ENCODE measurements at regions not wholly inside any gene's neighbourhood (a gene's known extent, or its start where the extent isn't known, plus 50 kb on each side); places are given as distances from the start of the nearest gene placed in this dataset.

DNA sequence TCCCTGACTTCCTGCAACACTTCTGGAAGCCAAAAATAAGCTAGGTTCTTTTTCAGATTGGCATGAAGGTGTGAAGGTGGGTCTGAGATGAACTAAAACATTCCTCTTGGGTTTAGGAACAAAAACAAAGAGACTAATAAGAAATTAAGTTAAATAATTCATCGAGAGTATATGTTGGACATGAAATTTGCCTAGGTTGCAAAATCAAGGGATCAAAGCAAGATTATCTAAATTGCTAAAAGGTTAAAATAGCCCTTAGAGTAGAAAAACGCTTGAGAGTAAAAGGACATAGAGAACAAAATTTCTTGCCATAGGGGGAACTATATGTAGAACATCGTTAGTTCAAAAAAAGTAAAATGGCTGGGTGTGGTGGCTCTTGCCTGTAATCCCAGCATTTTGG, 845.9 kb upstream of the NXPH2 start:
- TF ChIP-seq, protein P1, sequence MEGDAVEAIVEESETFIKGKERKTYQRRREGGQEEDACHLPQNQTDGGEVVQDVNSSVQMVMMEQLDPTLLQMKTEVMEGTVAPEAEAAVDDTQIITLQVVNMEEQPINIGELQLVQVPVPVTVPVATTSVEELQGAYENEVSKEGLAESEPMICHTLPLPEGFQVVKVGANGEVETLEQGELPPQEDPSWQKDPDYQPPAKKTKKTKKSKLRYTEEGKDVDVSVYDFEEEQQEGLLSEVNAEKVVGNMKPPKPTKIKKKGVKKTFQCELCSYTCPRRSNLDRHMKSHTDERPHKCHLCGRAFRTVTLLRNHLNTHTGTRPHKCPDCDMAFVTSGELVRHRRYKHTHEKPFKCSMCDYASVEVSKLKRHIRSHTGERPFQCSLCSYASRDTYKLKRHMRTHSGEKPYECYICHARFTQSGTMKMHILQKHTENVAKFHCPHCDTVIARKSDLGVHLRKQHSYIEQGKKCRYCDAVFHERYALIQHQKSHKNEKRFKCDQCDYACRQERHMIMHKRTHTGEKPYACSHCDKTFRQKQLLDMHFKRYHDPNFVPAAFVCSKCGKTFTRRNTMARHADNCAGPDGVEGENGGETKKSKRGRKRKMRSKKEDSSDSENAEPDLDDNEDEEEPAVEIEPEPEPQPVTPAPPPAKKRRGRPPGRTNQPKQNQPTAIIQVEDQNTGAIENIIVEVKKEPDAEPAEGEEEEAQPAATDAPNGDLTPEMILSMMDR (IDR thresholded peaks at IDR 0.05), result no peak
- TF ChIP-seq SIN3A (IDR thresholded peaks at IDR 0.05; ENCODE audit: borderline replicate concordance, insufficient read depth, low read depth, low read length), result no peak
- TF ChIP-seq, protein P2, sequence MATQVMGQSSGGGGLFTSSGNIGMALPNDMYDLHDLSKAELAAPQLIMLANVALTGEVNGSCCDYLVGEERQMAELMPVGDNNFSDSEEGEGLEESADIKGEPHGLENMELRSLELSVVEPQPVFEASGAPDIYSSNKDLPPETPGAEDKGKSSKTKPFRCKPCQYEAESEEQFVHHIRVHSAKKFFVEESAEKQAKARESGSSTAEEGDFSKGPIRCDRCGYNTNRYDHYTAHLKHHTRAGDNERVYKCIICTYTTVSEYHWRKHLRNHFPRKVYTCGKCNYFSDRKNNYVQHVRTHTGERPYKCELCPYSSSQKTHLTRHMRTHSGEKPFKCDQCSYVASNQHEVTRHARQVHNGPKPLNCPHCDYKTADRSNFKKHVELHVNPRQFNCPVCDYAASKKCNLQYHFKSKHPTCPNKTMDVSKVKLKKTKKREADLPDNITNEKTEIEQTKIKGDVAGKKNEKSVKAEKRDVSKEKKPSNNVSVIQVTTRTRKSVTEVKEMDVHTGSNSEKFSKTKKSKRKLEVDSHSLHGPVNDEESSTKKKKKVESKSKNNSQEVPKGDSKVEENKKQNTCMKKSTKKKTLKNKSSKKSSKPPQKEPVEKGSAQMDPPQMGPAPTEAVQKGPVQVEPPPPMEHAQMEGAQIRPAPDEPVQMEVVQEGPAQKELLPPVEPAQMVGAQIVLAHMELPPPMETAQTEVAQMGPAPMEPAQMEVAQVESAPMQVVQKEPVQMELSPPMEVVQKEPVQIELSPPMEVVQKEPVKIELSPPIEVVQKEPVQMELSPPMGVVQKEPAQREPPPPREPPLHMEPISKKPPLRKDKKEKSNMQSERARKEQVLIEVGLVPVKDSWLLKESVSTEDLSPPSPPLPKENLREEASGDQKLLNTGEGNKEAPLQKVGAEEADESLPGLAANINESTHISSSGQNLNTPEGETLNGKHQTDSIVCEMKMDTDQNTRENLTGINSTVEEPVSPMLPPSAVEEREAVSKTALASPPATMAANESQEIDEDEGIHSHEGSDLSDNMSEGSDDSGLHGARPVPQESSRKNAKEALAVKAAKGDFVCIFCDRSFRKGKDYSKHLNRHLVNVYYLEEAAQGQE (IDR thresholded peaks at IDR 0.05; ENCODE audit: insufficient read depth in 1 of 2, low read depth in 2 of 2, low read length in 1 of 2), result no peak
